ENCODE measurements at regions not wholly inside any gene's neighbourhood (a gene's known extent, or its start where the extent isn't known, plus 50 kb on each side); places are given as distances from the start of the nearest gene placed in this dataset.
A peak's percentile ranks its signal among the peaks of the same experiment; 100 is the strongest.

DNA sequence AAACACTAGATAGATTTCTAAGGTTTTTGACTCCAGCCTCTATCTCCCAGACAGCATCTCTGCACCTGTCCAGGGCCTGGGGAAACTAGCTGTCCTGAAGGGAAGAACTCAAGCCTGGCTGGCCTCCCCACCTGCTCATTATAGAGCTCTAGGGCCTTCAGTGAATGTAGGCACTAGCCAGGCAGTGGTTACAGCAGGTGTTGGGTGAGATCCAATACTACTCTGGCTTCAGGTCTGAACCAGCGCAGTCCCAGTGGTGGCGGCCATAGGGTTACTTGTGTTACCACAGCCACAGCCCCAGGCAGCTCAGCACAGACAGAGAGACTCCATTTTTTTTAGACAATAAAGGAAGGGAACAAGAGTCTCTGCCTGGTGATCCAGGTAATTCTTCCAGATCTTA is 449.2 kb downstream of the IRX1 start:
- no peak overlapping the region for H3K4me3 ChIP-seq
- no peaks in the 10 kb centered on the region for H3K9me3 ChIP-seq
- H3K4me1 ChIP-seq, result peaks cover 0 to 6% (median 0%) of the 10 kb centered on the region in 4 donors
- WGBS, result 100% methylated on average over 2 of the region's 2 CpGs
- DNase-seq (ENCODE audit: extremely low spot score), result peak; percentile 64
- TF ChIP-seq, protein P1, sequence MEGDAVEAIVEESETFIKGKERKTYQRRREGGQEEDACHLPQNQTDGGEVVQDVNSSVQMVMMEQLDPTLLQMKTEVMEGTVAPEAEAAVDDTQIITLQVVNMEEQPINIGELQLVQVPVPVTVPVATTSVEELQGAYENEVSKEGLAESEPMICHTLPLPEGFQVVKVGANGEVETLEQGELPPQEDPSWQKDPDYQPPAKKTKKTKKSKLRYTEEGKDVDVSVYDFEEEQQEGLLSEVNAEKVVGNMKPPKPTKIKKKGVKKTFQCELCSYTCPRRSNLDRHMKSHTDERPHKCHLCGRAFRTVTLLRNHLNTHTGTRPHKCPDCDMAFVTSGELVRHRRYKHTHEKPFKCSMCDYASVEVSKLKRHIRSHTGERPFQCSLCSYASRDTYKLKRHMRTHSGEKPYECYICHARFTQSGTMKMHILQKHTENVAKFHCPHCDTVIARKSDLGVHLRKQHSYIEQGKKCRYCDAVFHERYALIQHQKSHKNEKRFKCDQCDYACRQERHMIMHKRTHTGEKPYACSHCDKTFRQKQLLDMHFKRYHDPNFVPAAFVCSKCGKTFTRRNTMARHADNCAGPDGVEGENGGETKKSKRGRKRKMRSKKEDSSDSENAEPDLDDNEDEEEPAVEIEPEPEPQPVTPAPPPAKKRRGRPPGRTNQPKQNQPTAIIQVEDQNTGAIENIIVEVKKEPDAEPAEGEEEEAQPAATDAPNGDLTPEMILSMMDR (IDR thresholded peaks at IDR 0.05), result no peak
- TF ChIP-seq POLR2AphosphoS5 (IDR thresholded peaks at IDR 0.05) (no peak), EP300 (IDR thresholded peaks at IDR 0.05) (no peak), POLR2A (IDR thresholded peaks at IDR 0.05; ENCODE audit: low read depth) (no peak)
- H3K36me3 ChIP-seq, result no peaks in the 10 kb centered on the region
- no peaks in the 10 kb centered on the region for H3K27me3 ChIP-seq
- intact Hi-C loops (cut with DNase I), result no loop called here
- no peak overlapping the region for H3K27ac ChIP-seq (replicated peaks in 1 of 4)

DNA sequence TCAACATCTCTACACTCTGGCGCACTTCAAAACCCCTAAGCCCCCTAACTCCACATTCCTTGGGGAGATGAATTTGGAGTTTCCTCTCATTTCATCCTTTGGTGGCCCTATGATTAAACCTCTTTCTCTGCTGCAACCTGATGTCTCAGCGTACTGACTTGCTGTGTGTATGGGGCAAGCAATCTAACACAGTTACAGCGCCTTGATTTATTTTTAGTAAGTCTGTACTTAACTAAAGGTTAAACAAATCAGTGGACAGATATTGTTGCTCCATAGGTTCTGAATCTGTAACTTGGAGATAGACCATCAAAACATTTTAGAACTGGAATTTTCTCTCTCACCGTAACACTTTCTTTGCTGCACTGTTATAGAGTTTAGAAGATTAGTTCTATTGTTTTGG is 452.8 kb downstream of the IRX1 start:
- no peak for DNase-seq (ENCODE audit: extremely low spot score)
- H3K36me3 ChIP-seq, result no peaks in the 10 kb centered on the region
- WGBS, result 71% methylated on average over 4 of the region's 4 CpGs
- peaks cover 0 to 2% (median 0%) of the 10 kb centered on the region in 4 donors for H3K4me1 ChIP-seq
- no peaks in the 10 kb centered on the region for H3K27me3 ChIP-seq
- intact Hi-C loops (cut with DNase I), result no loop called here
- H3K9me3 ChIP-seq, result no peaks in the 10 kb centered on the region
- TF ChIP-seq EP300 (IDR thresholded peaks at IDR 0.05) (no peak), POLR2AphosphoS5 (IDR thresholded peaks at IDR 0.05) (no peak), POLR2A (IDR thresholded peaks at IDR 0.05; ENCODE audit: low read depth) (no peak)
- TF ChIP-seq, protein P1 (IDR thresholded peaks at IDR 0.05), result no peak
- H3K4me3 ChIP-seq, result no peak overlapping the region
- no peak overlapping the region for H3K27ac ChIP-seq (replicated peaks in 1 of 4)

DNA sequence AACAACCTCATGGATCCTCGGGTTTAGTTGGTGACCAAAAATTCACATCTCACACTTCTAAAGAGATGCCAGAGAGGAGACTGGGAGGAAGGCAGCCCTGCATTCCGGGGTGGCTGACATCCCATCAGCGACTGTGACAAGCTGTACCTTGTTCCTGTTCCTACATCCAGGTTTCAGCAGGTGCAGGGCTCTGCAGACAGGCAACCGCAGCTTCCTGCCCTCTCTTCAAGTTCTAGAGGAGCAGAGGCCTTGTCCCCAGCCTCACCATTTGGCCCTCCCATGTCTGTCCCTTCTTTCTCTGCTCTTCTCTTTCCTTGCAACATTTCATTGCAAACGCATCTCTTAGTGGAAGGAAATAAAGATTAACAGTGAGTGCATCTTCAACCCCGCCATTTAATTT is 454.6 kb downstream of the IRX1 start:
- DNase-seq (ENCODE audit: extremely low spot score), result peak; percentile 42

DNA sequence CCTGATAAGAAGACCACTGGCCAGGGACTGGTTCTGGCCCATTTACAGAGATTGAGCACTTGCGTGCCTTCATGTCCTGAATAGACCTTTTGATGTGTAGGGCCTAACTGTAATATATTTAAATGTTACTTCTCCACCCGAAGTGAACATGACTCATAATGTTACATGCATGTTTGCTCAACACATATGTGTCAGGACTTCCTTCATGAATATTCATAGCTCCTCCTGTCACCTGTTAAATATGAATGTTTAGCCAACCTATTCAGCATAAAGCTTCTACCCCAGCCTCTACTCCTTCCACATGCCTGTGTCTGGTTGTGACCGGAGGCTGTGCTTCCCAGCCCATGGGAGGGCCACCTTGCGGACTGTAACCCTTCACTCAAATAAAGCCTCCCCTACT is 457.5 kb downstream of the IRX1 start:
- WGBS, result 87% methylated on average over 4 of the region's 4 CpGs
- H3K4me3 ChIP-seq, result no peak overlapping the region
- no peaks in the 10 kb centered on the region for H3K27me3 ChIP-seq
- DNase-seq (ENCODE audit: extremely low spot score), result peak; percentile 89
- H3K27ac ChIP-seq (replicated peaks in 1 of 4), result no peak overlapping the region
- no peaks in the 10 kb centered on the region for H3K36me3 ChIP-seq
- no peaks in the 10 kb centered on the region for H3K9me3 ChIP-seq
- TF ChIP-seq POLR2A (IDR thresholded peaks at IDR 0.05; ENCODE audit: low read depth) (no peak), POLR2AphosphoS5 (IDR thresholded peaks at IDR 0.05) (no peak), EP300 (IDR thresholded peaks at IDR 0.05) (no peak)
- TF ChIP-seq, protein P1 (IDR thresholded peaks at IDR 0.05), result no peak
- no peaks in the 10 kb centered on the region for H3K4me1 ChIP-seq
- intact Hi-C loops (cut with DNase I), result no loop called here

More for the DNA sequence above, 454.6 kb downstream of the IRX1 start:
- H3K27me3 ChIP-seq, result no peaks in the 10 kb centered on the region
- H3K27ac ChIP-seq (replicated peaks in 1 of 4), result no peak overlapping the region
- H3K4me1 ChIP-seq, result no peaks in the 10 kb centered on the region
- no peak overlapping the region for H3K4me3 ChIP-seq
- WGBS, result 94% methylated on average over 6 of the region's 6 CpGs
- TF ChIP-seq, protein P1 (IDR thresholded peaks at IDR 0.05), result no peak
- TF ChIP-seq POLR2AphosphoS5 (IDR thresholded peaks at IDR 0.05) (no peak), POLR2A (IDR thresholded peaks at IDR 0.05; ENCODE audit: low read depth) (no peak), EP300 (IDR thresholded peaks at IDR 0.05) (no peak)
- intact Hi-C loops (cut with DNase I), result no loop called here
- no peaks in the 10 kb centered on the region for H3K9me3 ChIP-seq
- no peaks in the 10 kb centered on the region for H3K36me3 ChIP-seq

DNA sequence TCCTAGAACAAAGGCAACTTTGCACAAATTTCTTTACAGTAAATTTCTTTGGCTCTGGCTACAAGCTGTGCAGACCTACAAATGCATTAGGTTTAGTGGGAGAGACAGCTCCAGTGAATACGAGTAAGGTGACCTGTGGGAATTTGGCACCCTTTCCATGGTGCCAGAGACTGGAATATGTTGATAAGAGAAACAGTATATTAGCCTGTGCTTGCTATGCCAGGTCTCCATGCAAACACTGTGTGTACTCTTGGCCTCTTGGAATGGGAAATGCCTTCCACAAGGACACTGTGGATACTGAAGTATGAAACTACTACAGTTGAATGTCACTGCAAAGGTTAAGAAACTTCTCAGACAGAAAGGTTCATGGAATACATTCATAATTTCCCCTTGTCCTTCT is 458.5 kb downstream of the IRX1 start:
- intact Hi-C loops (cut with DNase I), result no loop called here
- TF ChIP-seq, protein P1 (IDR thresholded peaks at IDR 0.05), result no peak
- TF ChIP-seq POLR2AphosphoS5 (IDR thresholded peaks at IDR 0.05) (no peak), EP300 (IDR thresholded peaks at IDR 0.05) (no peak), POLR2A (IDR thresholded peaks at IDR 0.05; ENCODE audit: low read depth) (no peak)

More for the DNA sequence above, 458.5 kb downstream of the IRX1 start:
- H3K4me3 ChIP-seq, result no peak overlapping the region
- no peaks in the 10 kb centered on the region for H3K9me3 ChIP-seq
- no peaks in the 10 kb centered on the region for H3K27me3 ChIP-seq
- no peak overlapping the region for H3K27ac ChIP-seq (replicated peaks in 1 of 4)
- no peaks in the 10 kb centered on the region for H3K4me1 ChIP-seq
- H3K36me3 ChIP-seq, result no peaks in the 10 kb centered on the region
- DNase-seq (ENCODE audit: extremely low spot score), result peak; percentile 45
- WGBS, result 57% methylated on average over 1 of the region's 1 CpG
